SK-N-SH (cell line): ENCODE measurements at regions not wholly inside any gene's neighbourhood (a gene's known extent, or its start where the extent isn't known, plus 50 kb on each side); places are given as distances from the start of the nearest gene placed in this dataset.

ENCODE experiments used
- CTCF ChIA-PET: fragments of 300-600, 350-600 bp; formaldehyde crosslinking; extraction: SDS; loops from one replicate; lab custom pipeline; 2021; lab: Yijun Ruan, JAX
- POLR2A ChIA-PET: fragments of 350-600 bp; sonication (Branson Sonifier 250); formaldehyde crosslinking; extraction: SDS; loops from one replicate; lab custom pipeline; 2020; ENCODE audit warnings: antibody characterized with exemption, inconsistent platforms; lab: Yijun Ruan, JAX
- DNase-seq: peaks from one replicate; pipeline ENCODE4 v3.0.0; 2012
- H2AFZ ChIP-seq: fragments of 200-600 bp; sonication (generic); 2 replicates; pipeline ENCODE4 v1.8.1; 2016; ENCODE audit warnings: antibody characterized with exemption, mild to moderate bottlenecking, low read depth
- H3F3A ChIP-seq: fragments of 200-600 bp; sonication (generic); replicated peaks from 2 replicates; pipeline ENCODE3; 2016; ENCODE audit warnings: antibody characterized with exemption, mild to moderate bottlenecking; ENCODE audit not compliant: insufficient read depth
- H3K27ac ChIP-seq, 2 experiments: fragments of 200-500 bp in 1 of 2; fragments of 200-600 bp in 1 of 2; sonication (Bioruptor generic) in 1 of 2; sonication (generic), shearing (Covaris generic) in 1 of 2; 2 replicates each; pipeline versions ENCODE4 v1.5.1 to v1.6.1; 2014 to 2016; ENCODE audit warnings: low read depth in 2 of 2, inconsistent platforms in 1 of 2, low read length in 1 of 2, mild to moderate bottlenecking in 1 of 2, mixed read lengths in 1 of 2
- H3K27me3 ChIP-seq: fragments of 200-600 bp; sonication (generic), shearing (Covaris generic); 2 replicates; pipeline ENCODE4 v1.6.1; 2016; ENCODE audit warnings: mixed run types; ENCODE audit not compliant: insufficient read depth
- H3K36me3 ChIP-seq, 2 experiments: fragments of 200-500 bp in 1 of 2; fragments of 200-600 bp in 1 of 2; sonication (Bioruptor generic) in 1 of 2; sonication (generic) in 1 of 2; replicated peaks in 1 of 2; 2 replicates each; pipeline versions ENCODE3 to v1.5.1; 2014 to 2016; ENCODE audit warnings: low read length in 1 of 2, mild to moderate bottlenecking in 1 of 2; ENCODE audit not compliant: insufficient read depth in 2 of 2, control insufficient read depth in 1 of 2
- H3K4me1 ChIP-seq, 2 experiments: fragments of 200-500 bp in 1 of 2; fragments of 200-600 bp in 1 of 2; sonication (Bioruptor generic) in 1 of 2; sonication (generic), shearing (Covaris generic) in 1 of 2; 2 replicates each; pipeline versions ENCODE4 v1.5.1 to v1.6.1; 2014 to 2016; ENCODE audit warnings: low read depth in 1 of 2, low read length in 1 of 2, mixed run types in 1 of 2; ENCODE audit not compliant: insufficient read depth in 2 of 2, control insufficient read depth in 1 of 2
- H3K4me2 ChIP-seq: fragments of 200-600 bp; sonication (generic), shearing (Covaris generic); 2 replicates; pipeline ENCODE4 v1.6.1; 2017; ENCODE audit warnings: mixed run types
- H3K4me3 ChIP-seq, 2 experiments: fragments of 200-500 bp in 1 of 2; fragments of 200-600 bp in 1 of 2; sonication (Bioruptor generic) in 1 of 2; sonication (generic), shearing (Covaris generic) in 1 of 2; 2 replicates each; pipeline versions ENCODE4 v1.5.1 to v1.8.1; 2014 to 2016; ENCODE audit warnings: low read depth in 2 of 2, inconsistent platforms in 1 of 2, low read length in 1 of 2, mild to moderate bottlenecking in 1 of 2, mixed read lengths in 1 of 2, moderate library complexity in 1 of 2
- H3K79me2 ChIP-seq: fragments of 200-600 bp; sonication (generic); 2 replicates; pipeline ENCODE4 v1.8.1; 2017; ENCODE audit warnings: mild to moderate bottlenecking; ENCODE audit not compliant: insufficient read depth
- H3K9ac ChIP-seq: fragments of 200-600 bp; sonication (generic); 2 replicates; pipeline ENCODE4 v1.6.1; 2017; ENCODE audit warnings: mixed run types
- H3K9me2 ChIP-seq: fragments of 200-600 bp; sonication (generic); 2 replicates; pipeline ENCODE4 v1.6.1; 2017; ENCODE audit warnings: mixed run types
- H3K9me3 ChIP-seq: fragments of 200-600 bp; sonication (generic); 2 replicates; pipeline ENCODE4 v1.6.1; 2017; ENCODE audit warnings: mixed run types, mild to moderate bottlenecking, moderate library complexity
- H4K20me1 ChIP-seq: fragments of 200-600 bp; sonication (generic); 2 replicates; pipeline ENCODE4 v1.6.1; 2017; ENCODE audit warnings: mild to moderate bottlenecking, mixed run types; ENCODE audit not compliant: insufficient read depth
- CHD2 ChIP-seq: fragments of 150-350 bp; IDR thresholded peaks from 2 replicates; pipeline ENCODE4 v1.6.1; 2018; ENCODE audit warnings: low read length; ENCODE audit not compliant: partially characterized antibody
- GATA2 ChIP-seq: sonication (generic); formaldehyde crosslinking; IDR thresholded peaks from 2 replicates; pipeline ENCODE4 v1.5.0; 2020; ENCODE audit warnings: mild to moderate bottlenecking, missing genetic modification reagents
- RAD21 ChIP-seq: IDR thresholded peaks from 2 replicates; pipeline ENCODE4 v1.6.1; 2012; ENCODE audit warnings: mild to moderate bottlenecking, low read length
- RXRA ChIP-seq: IDR thresholded peaks from 2 replicates; pipeline ENCODE4 v1.4.0; 2012; ENCODE audit warnings: low read depth, mild to moderate bottlenecking, borderline replicate concordance
- TAF1 ChIP-seq: IDR thresholded peaks from 2 replicates; pipeline ENCODE4 v1.6.1; 2012; ENCODE audit warnings: low read depth, mild to moderate bottlenecking, low read length, moderate library complexity, borderline replicate concordance
- WGBS: methylation state at CpG from one replicate; pipeline ENCODE4 v1.1.6; 2017; ENCODE audit warnings: low lambda C conversion rate; 5-methylcytosine and 5-hydroxymethylcytosine counted together
- TF ChIP-seq, protein P1 (sequence below): IDR thresholded peaks from 2 replicates; pipeline ENCODE4 v1.6.1; 2012; ENCODE audit warnings: mild to moderate bottlenecking, low read depth, low read length, moderate library complexity
- TF ChIP-seq, protein P2 (sequence below): IDR thresholded peaks from 2 replicates; pipeline ENCODE4; 2012
- TF ChIP-seq, protein P3 (sequence below): fragments of 150-350 bp; IDR thresholded peaks from 2 replicates; pipeline ENCODE4 v1.6.1; 2017; ENCODE audit warnings: antibody characterized with exemption, low read length, low read depth, borderline replicate concordance

DNA sequence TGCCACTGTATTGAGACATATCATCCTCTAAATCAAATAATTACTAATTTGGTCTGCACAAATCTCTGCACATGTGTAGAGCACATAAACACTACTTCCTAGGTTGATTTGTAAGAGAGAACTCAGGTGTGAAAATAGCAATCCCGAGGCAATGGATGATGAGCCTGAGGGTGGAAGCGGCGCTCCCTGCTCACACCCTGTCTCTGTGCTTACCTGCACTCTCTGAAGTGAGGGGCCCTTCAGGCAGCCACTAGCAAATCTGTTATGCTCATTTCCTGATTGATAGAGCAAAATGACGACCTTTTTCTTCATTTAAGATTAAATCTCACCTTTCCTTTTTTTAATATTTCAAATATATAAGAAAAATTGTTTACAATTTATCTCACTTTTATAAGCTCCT, 1995.7 kb upstream of the AGA start (continued):
- TF ChIP-seq, protein P1, sequence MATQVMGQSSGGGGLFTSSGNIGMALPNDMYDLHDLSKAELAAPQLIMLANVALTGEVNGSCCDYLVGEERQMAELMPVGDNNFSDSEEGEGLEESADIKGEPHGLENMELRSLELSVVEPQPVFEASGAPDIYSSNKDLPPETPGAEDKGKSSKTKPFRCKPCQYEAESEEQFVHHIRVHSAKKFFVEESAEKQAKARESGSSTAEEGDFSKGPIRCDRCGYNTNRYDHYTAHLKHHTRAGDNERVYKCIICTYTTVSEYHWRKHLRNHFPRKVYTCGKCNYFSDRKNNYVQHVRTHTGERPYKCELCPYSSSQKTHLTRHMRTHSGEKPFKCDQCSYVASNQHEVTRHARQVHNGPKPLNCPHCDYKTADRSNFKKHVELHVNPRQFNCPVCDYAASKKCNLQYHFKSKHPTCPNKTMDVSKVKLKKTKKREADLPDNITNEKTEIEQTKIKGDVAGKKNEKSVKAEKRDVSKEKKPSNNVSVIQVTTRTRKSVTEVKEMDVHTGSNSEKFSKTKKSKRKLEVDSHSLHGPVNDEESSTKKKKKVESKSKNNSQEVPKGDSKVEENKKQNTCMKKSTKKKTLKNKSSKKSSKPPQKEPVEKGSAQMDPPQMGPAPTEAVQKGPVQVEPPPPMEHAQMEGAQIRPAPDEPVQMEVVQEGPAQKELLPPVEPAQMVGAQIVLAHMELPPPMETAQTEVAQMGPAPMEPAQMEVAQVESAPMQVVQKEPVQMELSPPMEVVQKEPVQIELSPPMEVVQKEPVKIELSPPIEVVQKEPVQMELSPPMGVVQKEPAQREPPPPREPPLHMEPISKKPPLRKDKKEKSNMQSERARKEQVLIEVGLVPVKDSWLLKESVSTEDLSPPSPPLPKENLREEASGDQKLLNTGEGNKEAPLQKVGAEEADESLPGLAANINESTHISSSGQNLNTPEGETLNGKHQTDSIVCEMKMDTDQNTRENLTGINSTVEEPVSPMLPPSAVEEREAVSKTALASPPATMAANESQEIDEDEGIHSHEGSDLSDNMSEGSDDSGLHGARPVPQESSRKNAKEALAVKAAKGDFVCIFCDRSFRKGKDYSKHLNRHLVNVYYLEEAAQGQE, result no peak
- TF ChIP-seq RXRA, result no peak
- TF ChIP-seq CHD2, result no peak

- H3K4me3 ChIP-seq, result no peak overlapping the region
- no peaks in the 10 kb centered on the region for H3K27me3 ChIP-seq
- H3K9me3 ChIP-seq, result no peaks in the 10 kb centered on the region
- H3K4me1 ChIP-seq, result no peaks in the 10 kb centered on the region
- H3K4me2 ChIP-seq, result no peak overlapping the region
- ChIA-PET POLR2A (interaction anchor here (0.6 kb wide), 1 partner anchor 934 kb away, joined by 3 read pairs; no protein-coding TSS in a partner anchor), CTCF (no interaction called here)
- H4K20me1 ChIP-seq, result no peaks in the 10 kb centered on the region
- no peaks in the 10 kb centered on the region for H3K9me2 ChIP-seq
- WGBS, result 5% methylated on average over 1 of the region's 1 CpG
- H3K9ac ChIP-seq, result no peak overlapping the region
- H2AFZ ChIP-seq, result no peak overlapping the region
- H3K36me3 ChIP-seq, result no peaks in the 10 kb centered on the region
- H3K27ac ChIP-seq, result no peak overlapping the region
- DNase-seq, result no peak
- H3F3A ChIP-seq, result no peaks in the 10 kb centered on the region
- H3K79me2 ChIP-seq, result no peaks in the 10 kb centered on the region
- TF ChIP-seq CHD2, result no peak
- no peak for TF ChIP-seq GATA2 (CRISPR knock-in tag)
- no peak for TF ChIP-seq TAF1
- TF ChIP-seq, protein P1, result no peak
- TF ChIP-seq RAD21, result no peak
- TF ChIP-seq, protein P2, sequence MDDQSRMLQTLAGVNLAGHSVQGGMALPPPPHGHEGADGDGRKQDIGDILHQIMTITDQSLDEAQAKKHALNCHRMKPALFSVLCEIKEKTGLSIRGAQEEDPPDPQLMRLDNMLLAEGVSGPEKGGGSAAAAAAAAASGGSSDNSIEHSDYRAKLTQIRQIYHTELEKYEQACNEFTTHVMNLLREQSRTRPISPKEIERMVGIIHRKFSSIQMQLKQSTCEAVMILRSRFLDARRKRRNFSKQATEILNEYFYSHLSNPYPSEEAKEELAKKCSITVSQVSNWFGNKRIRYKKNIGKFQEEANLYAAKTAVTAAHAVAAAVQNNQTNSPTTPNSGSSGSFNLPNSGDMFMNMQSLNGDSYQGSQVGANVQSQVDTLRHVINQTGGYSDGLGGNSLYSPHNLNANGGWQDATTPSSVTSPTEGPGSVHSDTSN, result no peak
- TF ChIP-seq, protein P3, sequence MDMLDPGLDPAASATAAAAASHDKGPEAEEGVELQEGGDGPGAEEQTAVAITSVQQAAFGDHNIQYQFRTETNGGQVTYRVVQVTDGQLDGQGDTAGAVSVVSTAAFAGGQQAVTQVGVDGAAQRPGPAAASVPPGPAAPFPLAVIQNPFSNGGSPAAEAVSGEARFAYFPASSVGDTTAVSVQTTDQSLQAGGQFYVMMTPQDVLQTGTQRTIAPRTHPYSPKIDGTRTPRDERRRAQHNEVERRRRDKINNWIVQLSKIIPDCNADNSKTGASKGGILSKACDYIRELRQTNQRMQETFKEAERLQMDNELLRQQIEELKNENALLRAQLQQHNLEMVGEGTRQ, result no peak
Observed at GRCh38 chr4:179441596-179441995, 1999.4 kb upstream of the AGA start.
